Fibroblast of lung (primary cell): ENCODE measurements at regions not wholly inside any gene's neighbourhood (a gene's known extent, or its start where the extent isn't known, plus 50 kb on each side); places are given as distances from the start of the nearest gene placed in this dataset.

Experiments used
- DNase-seq, 2 donors: peaks; one replicate each; pipeline versions ENCODE4 v3.0.0 to v3.0.0-alpha.2; 2010; ENCODE audit warnings: low read depth in 2 of 2
- H2AFZ ChIP-seq: 2 replicates; pipeline ENCODE4 v1.5.1; 2012; ENCODE audit warnings: low read length, control low read depth, inconsistent platforms
- H3K27ac ChIP-seq: 2 replicates; pipeline ENCODE4 v1.5.1; 2011; ENCODE audit warnings: low read length, control low read depth; ENCODE audit not compliant: insufficient read depth
- H3K27me3 ChIP-seq: 2 replicates; pipeline ENCODE4 v1.5.1; 2011; ENCODE audit warnings: mild to moderate bottlenecking, low read length; ENCODE audit not compliant: control insufficient read depth, insufficient read depth
- H3K36me3 ChIP-seq: 2 replicates; pipeline ENCODE4 v1.5.1; 2011; ENCODE audit warnings: low read length; ENCODE audit not compliant: control insufficient read depth, insufficient read depth
- H3K4me1 ChIP-seq: 2 replicates; pipeline ENCODE4 v1.5.1; 2011; ENCODE audit warnings: low read length; ENCODE audit not compliant: control insufficient read depth, insufficient read depth; ENCODE audit errors: extremely low read depth
- H3K4me2 ChIP-seq: 2 replicates; pipeline ENCODE4 v1.5.1; 2011; ENCODE audit warnings: low read length, control low read depth; ENCODE audit not compliant: insufficient read depth; ENCODE audit errors: extremely low read depth
- H3K4me3 ChIP-seq, 4 experiments: fragments of 200-600 bp in 1 of 4; sonication (generic) in 1 of 4; replicated peaks in 1 of 4; 2 replicates each; pipeline ENCODE4 v1.5.1; 2011 to 2016; ENCODE audit warnings: low read length in 4 of 4, low read depth in 3 of 4, mild to moderate bottlenecking in 3 of 4, control low read depth in 2 of 4, inconsistent platforms in 1 of 4, mixed read lengths in 1 of 4; ENCODE audit not compliant: insufficient read depth in 1 of 4; ENCODE audit errors: control extremely low read depth in 1 of 4
- H3K79me2 ChIP-seq: 2 replicates; pipeline ENCODE4 v1.5.1; 2012; ENCODE audit warnings: mild to moderate bottlenecking, low read length, inconsistent platforms; ENCODE audit not compliant: control insufficient read depth, insufficient read depth
- H3K9ac ChIP-seq: 2 replicates; pipeline ENCODE4 v1.5.1; 2011; ENCODE audit warnings: mild to moderate bottlenecking, low read length, control low read depth; ENCODE audit not compliant: insufficient read depth
- H3K9me3 ChIP-seq: 2 replicates; pipeline ENCODE4 v1.5.1; 2012; ENCODE audit warnings: low read depth, low read length; ENCODE audit not compliant: control insufficient read depth, insufficient read depth
- H4K20me1 ChIP-seq: 2 replicates; pipeline ENCODE4 v1.5.1; 2011; ENCODE audit warnings: low read length; ENCODE audit not compliant: control insufficient read depth, insufficient read depth; ENCODE audit errors: extremely low read depth
- CTCF ChIP-seq, 2 donors: IDR thresholded peaks in 1 of 2; conservative IDR thresholded peaks in 1 of 2; 1 replicate in 1 of 2; 2 replicates in 1 of 2; pipeline ENCODE4 v1.5.1; 2011 to 2012; ENCODE audit warnings: low read length in 2 of 2, control low read depth in 1 of 2, inconsistent platforms in 1 of 2, low read depth in 1 of 2, mild to moderate bottlenecking in 1 of 2
- EZH2 ChIP-seq: IDR thresholded peaks from 2 replicates; pipeline ENCODE4 v1.5.1; 2012; ENCODE audit warnings: low read length, control low read depth, mild to moderate bottlenecking; ENCODE audit errors: missing control alignments

GRCh38 chr6:48037946-48038345, 73.1 kb downstream of the PTCHD4 start:
- DNase-seq, result no peak
- Histone ChIP-seq H3K79me2 (no peaks in the 10 kb centered on the region), H3K9ac (no peak overlapping the region), H3K36me3 (no peaks in the 10 kb centered on the region), H3K4me1 (no peaks in the 10 kb centered on the region), H4K20me1 (no peaks in the 10 kb centered on the region), H3K4me3 (no peak overlapping the region), H3K27me3 (no peaks in the 10 kb centered on the region), H3K27ac (no peak overlapping the region), H2AFZ (no peak overlapping the region), H3K4me2 (no peak overlapping the region), H3K9me3 (no peaks in the 10 kb centered on the region)
- TF ChIP-seq CTCF (conservative IDR thresholded peaks at IDR 0.05 in 1 of 2, IDR thresholded peaks at IDR 0.05 in 1 of 2; ENCODE audit: low read depth in 1 of 2, low read length in 2 of 2) (no peak), EZH2 (no peak)

GRCh38 chr6:48036316-48036715, 74.7 kb downstream of the PTCHD4 start:
- peak; percentile 86 to 92 for DNase-seq
- H3K4me3 ChIP-seq, result no peak overlapping the region

GRCh38 chr6:48032151-48032550, 78.8 kb downstream of the PTCHD4 start:
- no peaks in the 10 kb centered on the region for H3K79me2 ChIP-seq
- H4K20me1 ChIP-seq, result no peaks in the 10 kb centered on the region
- no peak overlapping the region for H3K9ac ChIP-seq
- H3K9me3 ChIP-seq, result no peaks in the 10 kb centered on the region
- TF ChIP-seq CTCF (conservative IDR thresholded peaks at IDR 0.05 in 1 of 2, IDR thresholded peaks at IDR 0.05 in 1 of 2; ENCODE audit: low read depth in 1 of 2, low read length in 2 of 2) (no peak), EZH2 (no peak)
- no peak overlapping the region for H2AFZ ChIP-seq
- H3K4me3 ChIP-seq, result no peak overlapping the region
- H3K4me2 ChIP-seq, result no peak overlapping the region
- no peaks in the 10 kb centered on the region for H3K36me3 ChIP-seq
- H3K27ac ChIP-seq, result no peak overlapping the region
- no peaks in the 10 kb centered on the region for H3K27me3 ChIP-seq
- DNase-seq, result peak; percentile 96 to 98
- no peaks in the 10 kb centered on the region for H3K4me1 ChIP-seq

More at GRCh38 chr6:48036316-48036715, 74.7 kb downstream of the PTCHD4 start:
- Histone ChIP-seq H3K27ac (no peak overlapping the region), H3K4me1 (no peaks in the 10 kb centered on the region), H2AFZ (no peak overlapping the region), H3K36me3 (no peaks in the 10 kb centered on the region), H3K9ac (no peak overlapping the region), H4K20me1 (no peaks in the 10 kb centered on the region), H3K4me2 (no peak overlapping the region), H3K9me3 (no peaks in the 10 kb centered on the region), H3K79me2 (no peaks in the 10 kb centered on the region), H3K27me3 (no peaks in the 10 kb centered on the region)
- no peak for TF ChIP-seq EZH2
- TF ChIP-seq CTCF (conservative IDR thresholded peaks at IDR 0.05 in 1 of 2, IDR thresholded peaks at IDR 0.05 in 1 of 2; ENCODE audit: low read depth in 1 of 2, low read length in 2 of 2), result no peak
